ENCODE measurements at regions not wholly inside any gene's neighbourhood (a gene's known extent, or its start where the extent isn't known, plus 50 kb on each side); places are given as distances from the start of the nearest gene placed in this dataset.
A peak's percentile ranks its signal among the peaks of the same experiment; 100 is the strongest.

DNA sequence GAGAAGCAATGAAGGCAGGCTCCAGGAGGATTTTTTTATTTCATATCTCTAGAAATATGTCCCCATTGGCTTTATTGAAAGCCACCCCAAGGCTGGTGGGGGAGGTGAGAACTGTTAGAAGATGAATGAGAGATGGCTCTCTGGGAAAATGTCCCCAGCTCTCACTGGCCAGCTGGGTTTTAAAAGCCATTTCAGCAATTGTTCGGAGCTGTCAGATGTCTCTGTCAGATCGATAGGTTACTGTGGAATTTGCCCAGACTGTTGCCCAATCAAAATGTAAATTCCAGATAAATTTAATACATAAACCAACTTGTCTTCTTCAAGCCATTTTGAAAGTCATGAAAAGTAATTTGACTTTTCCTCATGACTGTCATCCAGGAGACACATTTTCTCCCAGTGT lies 67.0 kb upstream of the BRINP1 start:
- intact Hi-C loops (cut with DNase I) = no loop called here
- TF ChIP-seq, protein P1, sequence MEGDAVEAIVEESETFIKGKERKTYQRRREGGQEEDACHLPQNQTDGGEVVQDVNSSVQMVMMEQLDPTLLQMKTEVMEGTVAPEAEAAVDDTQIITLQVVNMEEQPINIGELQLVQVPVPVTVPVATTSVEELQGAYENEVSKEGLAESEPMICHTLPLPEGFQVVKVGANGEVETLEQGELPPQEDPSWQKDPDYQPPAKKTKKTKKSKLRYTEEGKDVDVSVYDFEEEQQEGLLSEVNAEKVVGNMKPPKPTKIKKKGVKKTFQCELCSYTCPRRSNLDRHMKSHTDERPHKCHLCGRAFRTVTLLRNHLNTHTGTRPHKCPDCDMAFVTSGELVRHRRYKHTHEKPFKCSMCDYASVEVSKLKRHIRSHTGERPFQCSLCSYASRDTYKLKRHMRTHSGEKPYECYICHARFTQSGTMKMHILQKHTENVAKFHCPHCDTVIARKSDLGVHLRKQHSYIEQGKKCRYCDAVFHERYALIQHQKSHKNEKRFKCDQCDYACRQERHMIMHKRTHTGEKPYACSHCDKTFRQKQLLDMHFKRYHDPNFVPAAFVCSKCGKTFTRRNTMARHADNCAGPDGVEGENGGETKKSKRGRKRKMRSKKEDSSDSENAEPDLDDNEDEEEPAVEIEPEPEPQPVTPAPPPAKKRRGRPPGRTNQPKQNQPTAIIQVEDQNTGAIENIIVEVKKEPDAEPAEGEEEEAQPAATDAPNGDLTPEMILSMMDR (IDR thresholded peaks at IDR 0.05) = no peak
- no peak for TF ChIP-seq POLR2A (IDR thresholded peaks at IDR 0.05)
- H3K27ac ChIP-seq = no peak overlapping the region
- no peak for DNase-seq
- WGBS (ENCODE audit: insufficient coverage, low coverage, low lambda C conversion rate, missing lambda C conversion rate) = 25% methylated on average over 2 of the region's 2 CpGs
- H3K36me3 ChIP-seq = no peaks in the 10 kb centered on the region
- ATAC-seq = peak; percentile 52 to 81 (median 78)
- no peaks in the 10 kb centered on the region for H3K9me3 ChIP-seq
- no peaks in the 10 kb centered on the region for H3K27me3 ChIP-seq
- H3K4me1 ChIP-seq = peaks cover 0 to 22% (median 0%) of the 10 kb centered on the region in 4 donors
- no peak overlapping the region for H3K4me3 ChIP-seq

GRCh38 chr9:119435076-119435475 lies 65.8 kb upstream of the BRINP1 start:
- intact Hi-C loops (cut with DNase I) = no loop called here
- TF ChIP-seq, protein P1 (IDR thresholded peaks at IDR 0.05) = no peak
- no peak for TF ChIP-seq POLR2A (IDR thresholded peaks at IDR 0.05)
- Histone ChIP-seq H3K27me3 (no peaks in the 10 kb centered on the region), H3K9me3 (no peaks in the 10 kb centered on the region), H3K27ac (peak overlapping the region in 1 of 3 donors; percentile 8), H3K36me3 (no peaks in the 10 kb centered on the region), H3K4me3 (no peak overlapping the region), H3K4me1 (peaks cover 0 to 22% (median 0%) of the 10 kb centered on the region in 4 donors)
- ATAC-seq = peak in 3 of 4 donors; percentile 62 to 82 (median 70)
- DNase-seq = no peak
- WGBS (ENCODE audit: insufficient coverage, low coverage, low lambda C conversion rate, missing lambda C conversion rate) = 50% methylated on average over 1 of the region's 1 CpG

GRCh38 chr9:119432428-119432827 lies 63.2 kb upstream of the BRINP1 start:
- Histone ChIP-seq H3K27ac (no peak overlapping the region), H3K9me3 (no peaks in the 10 kb centered on the region), H3K4me3 (no peak overlapping the region), H3K4me1 (peaks cover 0 to 22% (median 0%) of the 10 kb centered on the region in 4 donors), H3K36me3 (no peaks in the 10 kb centered on the region), H3K27me3 (no peaks in the 10 kb centered on the region)
- TF ChIP-seq, protein P1 (IDR thresholded peaks at IDR 0.05) = no peak
- WGBS (ENCODE audit: insufficient coverage, low coverage, low lambda C conversion rate, missing lambda C conversion rate) = 74% methylated on average over 2 of the region's 2 CpGs
- DNase-seq (no peak), ATAC-seq (no peak)
- intact Hi-C loops (cut with DNase I) = no loop called here

GRCh38 chr9:119429302-119429701 lies 60.1 kb upstream of the BRINP1 start:
- Histone ChIP-seq H3K27me3 (no peaks in the 10 kb centered on the region), H3K4me1 (no peaks in the 10 kb centered on the region), H3K9me3 (no peaks in the 10 kb centered on the region), H3K4me3 (no peak overlapping the region), H3K36me3 (no peaks in the 10 kb centered on the region), H3K27ac (no peak overlapping the region)
- 76% methylated on average over 4 of the region's 4 CpGs for WGBS (ENCODE audit: insufficient coverage, low coverage, low lambda C conversion rate, missing lambda C conversion rate)
- intact Hi-C loops (cut with DNase I) = no loop called here
- TF ChIP-seq, protein P1 (IDR thresholded peaks at IDR 0.05) = no peak
- no peak for TF ChIP-seq POLR2A (IDR thresholded peaks at IDR 0.05)
- ATAC-seq = no peak
- DNase-seq = no peak

DNA sequence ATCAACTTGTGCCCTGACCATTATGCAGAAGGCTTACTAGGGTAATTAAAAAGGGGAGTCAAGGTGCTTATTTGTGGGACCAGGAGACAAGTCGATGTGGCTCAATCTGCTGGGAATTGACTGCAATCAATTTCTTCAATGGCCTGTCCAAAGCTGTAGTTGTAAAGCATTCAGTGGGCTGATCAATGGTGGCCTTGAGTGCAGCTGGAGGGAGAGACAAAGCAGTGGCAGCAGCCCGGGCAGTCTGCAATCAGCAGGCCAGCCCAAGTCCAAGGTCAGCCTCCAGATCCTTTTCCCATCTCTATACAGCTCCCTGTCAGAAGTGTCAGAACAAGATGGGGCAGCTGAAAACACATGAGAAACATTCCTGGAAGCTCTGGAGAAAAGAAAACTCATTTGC lies 51.0 kb upstream of the BRINP1 start:
- intact Hi-C loops (cut with DNase I) = no loop called here
- DNase-seq (no peak), ATAC-seq (no peak)
- no peak for TF ChIP-seq POLR2A (IDR thresholded peaks at IDR 0.05)
- TF ChIP-seq, protein P1 (IDR thresholded peaks at IDR 0.05) = no peak
- Histone ChIP-seq H3K27me3 (no peaks in the 10 kb centered on the region), H3K4me3 (no peak overlapping the region), H3K9me3 (no peaks in the 10 kb centered on the region), H3K36me3 (no peaks in the 10 kb centered on the region), H3K27ac (no peak overlapping the region), H3K4me1 (no peaks in the 10 kb centered on the region)
- WGBS (ENCODE audit: insufficient coverage, low coverage, low lambda C conversion rate, missing lambda C conversion rate) = 19% methylated on average over 2 of the region's 2 CpGs
